ENCODE measurements at regions not wholly inside any gene's neighbourhood (a gene's known extent, or its start where the extent isn't known, plus 50 kb on each side); places are given as distances from the start of the nearest gene placed in this dataset.

DNA sequence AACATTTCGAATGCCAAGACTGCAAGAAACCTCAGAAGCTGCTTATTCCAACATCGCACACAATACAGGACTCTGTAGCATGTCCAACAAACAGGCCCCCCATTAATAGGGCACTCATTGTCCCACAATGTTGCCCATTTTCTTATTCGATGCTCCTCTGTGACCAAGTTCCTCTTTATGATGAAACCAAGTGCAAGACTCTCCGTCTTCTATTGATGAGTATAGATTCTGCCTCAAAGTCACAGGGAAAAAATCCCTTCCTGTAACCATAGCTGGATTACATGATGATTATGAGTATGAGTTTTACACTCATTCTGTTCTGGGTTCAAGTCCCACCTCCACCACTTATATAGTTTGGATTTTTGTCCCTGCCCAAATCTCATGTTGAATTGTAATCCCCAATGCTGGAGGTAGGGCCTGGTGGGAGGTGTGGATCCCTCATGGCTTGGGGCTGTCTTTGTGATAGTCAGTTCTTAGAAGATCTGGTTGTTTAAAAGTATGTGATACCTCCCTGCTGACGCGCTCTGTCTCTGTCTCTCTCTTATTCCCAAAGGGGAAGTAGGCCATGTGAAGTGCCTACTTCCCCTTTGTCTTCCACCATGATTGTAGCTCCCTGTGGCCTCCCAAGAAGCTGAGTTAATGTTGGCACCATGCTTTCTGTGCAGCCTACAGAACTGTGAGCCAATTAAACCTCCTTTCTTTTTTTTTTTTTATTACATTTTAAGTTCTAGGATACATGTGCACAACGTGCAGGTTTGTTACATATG, 148.7 kb downstream of the OSR1 start:
- no peaks in the 10 kb centered on the region for H3K9me3 ChIP-seq
- TF ChIP-seq, protein P1, sequence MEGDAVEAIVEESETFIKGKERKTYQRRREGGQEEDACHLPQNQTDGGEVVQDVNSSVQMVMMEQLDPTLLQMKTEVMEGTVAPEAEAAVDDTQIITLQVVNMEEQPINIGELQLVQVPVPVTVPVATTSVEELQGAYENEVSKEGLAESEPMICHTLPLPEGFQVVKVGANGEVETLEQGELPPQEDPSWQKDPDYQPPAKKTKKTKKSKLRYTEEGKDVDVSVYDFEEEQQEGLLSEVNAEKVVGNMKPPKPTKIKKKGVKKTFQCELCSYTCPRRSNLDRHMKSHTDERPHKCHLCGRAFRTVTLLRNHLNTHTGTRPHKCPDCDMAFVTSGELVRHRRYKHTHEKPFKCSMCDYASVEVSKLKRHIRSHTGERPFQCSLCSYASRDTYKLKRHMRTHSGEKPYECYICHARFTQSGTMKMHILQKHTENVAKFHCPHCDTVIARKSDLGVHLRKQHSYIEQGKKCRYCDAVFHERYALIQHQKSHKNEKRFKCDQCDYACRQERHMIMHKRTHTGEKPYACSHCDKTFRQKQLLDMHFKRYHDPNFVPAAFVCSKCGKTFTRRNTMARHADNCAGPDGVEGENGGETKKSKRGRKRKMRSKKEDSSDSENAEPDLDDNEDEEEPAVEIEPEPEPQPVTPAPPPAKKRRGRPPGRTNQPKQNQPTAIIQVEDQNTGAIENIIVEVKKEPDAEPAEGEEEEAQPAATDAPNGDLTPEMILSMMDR (IDR thresholded peaks at IDR 0.05), result no peak
- peaks cover 0 to 8% (median 4%) of the 10 kb centered on the region in 4 donors for H3K4me1 ChIP-seq
- DNase-seq, result no peak
- H3K36me3 ChIP-seq, result no peaks in the 10 kb centered on the region
- no peak overlapping the region for H3K27ac ChIP-seq
- H3K4me3 ChIP-seq, result no peak overlapping the region
- intact Hi-C loops (cut with DNase I; ENCODE audit: low total_unique reads), result no loop called here
- H3K27me3 ChIP-seq, result no peaks in the 10 kb centered on the region

DNA sequence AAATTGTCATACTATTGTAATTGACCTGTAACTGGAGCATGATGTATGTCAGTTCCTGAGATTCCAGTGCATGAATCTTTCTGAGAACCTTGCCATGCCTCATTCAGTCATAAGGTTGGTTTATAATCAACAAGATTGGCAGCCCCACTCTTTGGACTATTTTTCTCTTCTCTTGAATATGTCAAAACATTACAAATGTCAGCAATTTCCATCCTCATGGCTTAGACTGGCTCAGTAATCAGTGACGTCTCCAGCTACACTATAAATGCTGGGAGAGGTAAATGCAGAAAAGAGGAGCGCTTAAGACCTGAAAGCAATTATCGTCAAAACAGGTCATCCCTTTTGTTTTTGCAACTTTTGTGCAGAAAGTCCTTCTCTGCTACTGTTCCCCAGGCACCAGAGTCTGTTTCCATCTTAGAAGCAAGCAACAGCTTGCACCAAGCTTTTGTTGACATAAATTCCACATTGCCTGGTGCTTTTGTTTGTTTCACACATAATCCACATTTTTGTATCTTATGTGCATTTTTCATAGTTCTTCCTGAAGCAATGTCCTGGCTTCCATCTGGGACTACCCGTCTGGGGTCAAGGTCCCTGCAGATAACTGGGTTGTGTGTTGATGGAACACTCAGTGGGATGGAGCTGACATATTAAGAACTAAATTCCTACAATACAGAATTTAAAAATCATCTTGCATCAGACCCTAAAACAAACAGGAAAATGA, 149.8 kb downstream of the OSR1 start:
- TF ChIP-seq, protein P1 (IDR thresholded peaks at IDR 0.05), result no peak
- H3K9me3 ChIP-seq, result no peaks in the 10 kb centered on the region

DNA sequence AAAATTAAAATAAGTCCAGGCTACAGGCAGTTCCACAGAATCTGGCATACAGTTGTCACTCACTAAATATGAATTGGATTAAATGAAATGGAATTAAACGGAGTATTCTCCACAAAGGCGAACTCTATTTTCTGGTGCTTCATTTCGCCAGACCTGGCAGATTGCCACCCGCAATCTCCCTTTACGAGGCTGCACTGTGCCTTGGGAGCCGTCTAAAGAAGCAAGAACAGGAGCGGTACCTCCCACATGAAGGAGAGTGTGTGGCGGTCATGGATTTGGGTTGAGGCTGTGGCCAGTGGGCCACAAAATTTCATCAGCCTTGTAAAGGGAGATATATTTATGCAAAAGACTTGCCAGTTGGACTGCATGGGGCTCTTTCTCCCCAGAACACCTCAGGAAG, 151.0 kb downstream of the OSR1 start:
- TF ChIP-seq, protein P1 (IDR thresholded peaks at IDR 0.05), result no peak
- intact Hi-C loops (cut with DNase I; ENCODE audit: low total_unique reads), result no loop called here

More for the DNA sequence above, 149.8 kb downstream of the OSR1 start:
- DNase-seq, result no peak
- no peaks in the 10 kb centered on the region for H3K36me3 ChIP-seq
- no peak overlapping the region for H3K27ac ChIP-seq
- no peak overlapping the region for H3K4me3 ChIP-seq
- H3K4me1 ChIP-seq, result peaks cover 0 to 8% (median 4%) of the 10 kb centered on the region in 4 donors
- no peaks in the 10 kb centered on the region for H3K27me3 ChIP-seq
- intact Hi-C loops (cut with DNase I; ENCODE audit: low total_unique reads), result no loop called here

DNA sequence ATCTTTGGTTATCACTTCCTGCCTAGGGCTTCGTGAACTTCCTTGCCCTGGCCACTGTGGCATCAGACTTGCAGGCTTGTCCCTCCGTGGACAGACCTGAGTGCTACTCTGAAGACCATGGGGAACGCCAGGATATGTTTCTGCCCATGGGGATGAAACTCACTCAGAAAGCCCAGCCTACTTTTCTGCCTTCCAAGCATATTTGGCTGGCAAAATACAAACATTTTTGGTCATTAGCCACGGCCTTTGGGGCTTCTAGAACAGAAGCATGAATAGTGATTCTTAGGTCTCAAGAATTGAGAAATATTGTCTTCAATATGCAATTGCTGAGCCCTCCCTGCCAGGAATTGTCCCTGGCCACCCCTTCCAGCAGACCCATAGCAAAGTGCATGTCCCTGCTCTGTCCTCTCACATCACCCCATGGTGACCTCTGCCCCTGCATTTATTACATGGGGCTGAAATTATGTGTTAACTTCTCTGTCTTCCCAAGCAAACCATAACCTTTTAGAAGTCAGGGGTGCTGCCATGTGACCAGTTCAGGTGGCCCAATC, 152.4 kb downstream of the OSR1 start:
- H3K9me3 ChIP-seq, result no peaks in the 10 kb centered on the region
- DNase-seq, result no peak
- no peaks in the 10 kb centered on the region for H3K27me3 ChIP-seq
- TF ChIP-seq, protein P1 (IDR thresholded peaks at IDR 0.05), result no peak
- intact Hi-C loops (cut with DNase I; ENCODE audit: low total_unique reads), result no loop called here
- H3K4me3 ChIP-seq, result no peak overlapping the region
- H3K27ac ChIP-seq, result no peak overlapping the region
- H3K36me3 ChIP-seq, result no peaks in the 10 kb centered on the region
- H3K4me1 ChIP-seq, result peaks cover 0 to 8% (median 4%) of the 10 kb centered on the region in 4 donors

More for the DNA sequence above, 151.0 kb downstream of the OSR1 start:
- Histone ChIP-seq H3K27ac (no peak overlapping the region), H3K4me1 (peaks cover 0 to 8% (median 4%) of the 10 kb centered on the region in 4 donors), H3K4me3 (no peak overlapping the region), H3K27me3 (no peaks in the 10 kb centered on the region), H3K9me3 (no peaks in the 10 kb centered on the region), H3K36me3 (no peaks in the 10 kb centered on the region)
- no peak for DNase-seq

DNA sequence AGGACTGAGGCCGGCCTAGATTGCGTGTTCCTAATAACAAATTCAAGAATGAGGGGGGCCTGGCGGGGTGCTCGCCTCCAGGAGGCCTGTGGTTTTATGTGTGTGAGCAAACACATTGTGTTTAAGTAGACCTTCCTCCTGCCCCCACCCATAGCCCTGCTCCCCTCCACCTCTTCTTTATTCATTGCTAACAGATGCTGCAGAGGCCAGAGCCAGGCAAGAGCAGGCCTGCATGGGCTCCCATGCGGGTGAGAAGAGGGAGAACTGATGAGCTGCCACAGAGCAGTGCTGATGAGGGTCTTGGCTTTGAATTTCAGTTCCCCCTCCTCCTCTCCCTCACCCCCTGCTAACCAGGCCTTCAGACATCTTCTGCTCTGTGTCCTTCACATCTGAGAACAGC, 154.6 kb downstream of the OSR1 start:
- Histone ChIP-seq H3K27ac (no peak overlapping the region), H3K4me3 (no peak overlapping the region), H3K9me3 (no peaks in the 10 kb centered on the region), H3K36me3 (no peaks in the 10 kb centered on the region), H3K27me3 (no peaks in the 10 kb centered on the region), H3K4me1 (peaks cover 0 to 8% (median 4%) of the 10 kb centered on the region in 4 donors)
- intact Hi-C loops (cut with DNase I; ENCODE audit: low total_unique reads), result no loop called here
- TF ChIP-seq, protein P1 (IDR thresholded peaks at IDR 0.05), result no peak
- no peak for DNase-seq
